ENCODE measurements at regions not wholly inside any gene's neighbourhood (a gene's known extent, or its start where the extent isn't known, plus 50 kb on each side); places are given as distances from the start of the nearest gene placed in this dataset.

GRCh38 chr11:70757241-70757640 is 358.9 kb downstream of the CTTN start:
- no peaks in the 10 kb centered on the region for H3K36me3 ChIP-seq
- H3K4me3 ChIP-seq = no peak overlapping the region
- H3K27ac ChIP-seq = no peak overlapping the region
- H3K4me1 ChIP-seq = no peaks in the 10 kb centered on the region
- H3K9me3 ChIP-seq = peaks cover 0 to 17% (median 0%) of the 10 kb centered on the region in 4 donors
- H3K27me3 ChIP-seq = no peaks in the 10 kb centered on the region
- TF ChIP-seq POLR2A (IDR thresholded peaks at IDR 0.05) = no peak
- no peak for TF ChIP-seq CTCF (IDR thresholded peaks at IDR 0.05)
- peak in 1 of 3 donors; percentile 24 for DNase-seq

GRCh38 chr11:70758206-70758605 is 359.9 kb downstream of the CTTN start:
- no peak for DNase-seq
- TF ChIP-seq CTCF (IDR thresholded peaks at IDR 0.05) (no peak), POLR2A (IDR thresholded peaks at IDR 0.05) (no peak)
- Histone ChIP-seq H3K4me3 (no peak overlapping the region), H3K9me3 (peaks cover 0 to 17% (median 0%) of the 10 kb centered on the region in 4 donors), H3K27ac (no peak overlapping the region), H3K4me1 (no peaks in the 10 kb centered on the region), H3K27me3 (no peaks in the 10 kb centered on the region), H3K36me3 (no peaks in the 10 kb centered on the region)

- no peaks in the 10 kb centered on the region for H3K4me1 ChIP-seq
- no peak overlapping the region for H3K27ac ChIP-seq
- no peak for DNase-seq
- no peak for TF ChIP-seq POLR2A (IDR thresholded peaks at IDR 0.05)
- no peak for TF ChIP-seq CTCF (IDR thresholded peaks at IDR 0.05)
- no peaks in the 10 kb centered on the region for H3K36me3 ChIP-seq
- no peaks in the 10 kb centered on the region for H3K27me3 ChIP-seq
- H3K4me3 ChIP-seq = no peak overlapping the region
- peaks cover 0 to 17% (median 0%) of the 10 kb centered on the region in 4 donors for H3K9me3 ChIP-seq
These were observed 361.5 kb downstream of the CTTN start for GRCh38 chr11:70759846-70760245.

- no peak overlapping the region for H3K27ac ChIP-seq
- H3K4me1 ChIP-seq = no peaks in the 10 kb centered on the region
- TF ChIP-seq POLR2A (IDR thresholded peaks at IDR 0.05) (no peak), CTCF (IDR thresholded peaks at IDR 0.05) (no peak)
These were observed 362.2 kb downstream of the CTTN start for GRCh38 chr11:70760416-70761020.

GRCh38 chr11:70761094-70761907 is 363.0 kb downstream of the CTTN start:
- no peak overlapping the region for H3K4me3 ChIP-seq
- no peaks in the 10 kb centered on the region for H3K36me3 ChIP-seq
- TF ChIP-seq CTCF (IDR thresholded peaks at IDR 0.05) (no peak), POLR2A (IDR thresholded peaks at IDR 0.05) (no peak)
- H3K27ac ChIP-seq = no peak overlapping the region
- no peaks in the 10 kb centered on the region for H3K4me1 ChIP-seq
- H3K9me3 ChIP-seq = peaks cover 0 to 13% (median 0%) of the 10 kb centered on the region in 4 donors
- H3K27me3 ChIP-seq = no peaks in the 10 kb centered on the region
- no peak for DNase-seq

More at GRCh38 chr11:70760416-70761020, 362.2 kb downstream of the CTTN start:
- DNase-seq = no peak
- Histone ChIP-seq H3K9me3 (peaks cover 0 to 15% (median 0%) of the 10 kb centered on the region in 4 donors), H3K4me3 (no peak overlapping the region), H3K27me3 (no peaks in the 10 kb centered on the region), H3K36me3 (no peaks in the 10 kb centered on the region)
